BE2C (cell line): ENCODE measurements at regions not wholly inside any gene's neighbourhood (a gene's known extent, or its start where the extent isn't known, plus 50 kb on each side); places are given as distances from the start of the nearest gene placed in this dataset.
"Not testable (repeated sequence)": the region's sequence is repeated elsewhere in the genome, so short reads cannot be mapped to it uniquely, and the experiment has no call there.

ENCODE experiments used
- DNase-seq: peaks from one replicate; pipeline ENCODE4 v3.0.0-alpha.2; 2020
- H3K27me3 ChIP-seq: fragments of 250-450 bp; sonication (Bioruptor Pico); 2 replicates; pipeline ENCODE4 v1.5.1; 2020; ENCODE audit warnings: mild to moderate bottlenecking
- H3K36me3 ChIP-seq: fragments of 250-450 bp; sonication (Bioruptor Pico); 2 replicates; pipeline ENCODE4 v1.5.1; 2020; ENCODE audit warnings: mild to moderate bottlenecking
- H3K4me1 ChIP-seq: fragments of 250-450 bp; sonication (Bioruptor Pico); 2 replicates; pipeline ENCODE4 v1.5.1; 2020
- H3K4me3 ChIP-seq: 2 replicates; pipeline ENCODE4 v1.5.1; 2011; ENCODE audit warnings: low read depth, low read length
- H3K9me3 ChIP-seq: fragments of 250-450 bp; sonication (Bioruptor Pico); 2 replicates; pipeline ENCODE4 v1.5.1; 2020
- TF ChIP-seq, protein P1 (sequence below): IDR thresholded peaks from 2 replicates; pipeline ENCODE4 v1.5.1; 2012; ENCODE audit warnings: mild to moderate bottlenecking, low read depth, low read length

DNA sequence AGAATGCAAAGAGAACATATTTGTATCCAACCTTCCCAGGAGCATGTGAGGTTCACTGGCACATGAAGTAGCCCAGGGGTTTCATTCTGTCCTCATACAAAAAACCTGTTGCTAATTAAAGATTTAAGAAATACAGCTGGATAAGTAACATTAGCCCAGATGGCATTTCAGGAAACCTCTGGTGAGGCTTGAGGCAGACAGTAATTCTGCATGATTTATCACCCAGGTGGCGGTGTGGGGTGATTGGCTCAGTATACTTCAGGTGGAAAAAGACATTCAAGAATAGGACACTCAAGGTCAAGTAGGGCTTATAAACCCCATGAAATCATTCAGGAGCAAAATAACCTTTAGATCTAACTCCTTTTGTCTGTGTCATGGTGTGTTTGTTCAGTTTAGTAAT lies 237.4 kb downstream of the RNF144A start:
- no peak for DNase-seq
- TF ChIP-seq, protein P1, sequence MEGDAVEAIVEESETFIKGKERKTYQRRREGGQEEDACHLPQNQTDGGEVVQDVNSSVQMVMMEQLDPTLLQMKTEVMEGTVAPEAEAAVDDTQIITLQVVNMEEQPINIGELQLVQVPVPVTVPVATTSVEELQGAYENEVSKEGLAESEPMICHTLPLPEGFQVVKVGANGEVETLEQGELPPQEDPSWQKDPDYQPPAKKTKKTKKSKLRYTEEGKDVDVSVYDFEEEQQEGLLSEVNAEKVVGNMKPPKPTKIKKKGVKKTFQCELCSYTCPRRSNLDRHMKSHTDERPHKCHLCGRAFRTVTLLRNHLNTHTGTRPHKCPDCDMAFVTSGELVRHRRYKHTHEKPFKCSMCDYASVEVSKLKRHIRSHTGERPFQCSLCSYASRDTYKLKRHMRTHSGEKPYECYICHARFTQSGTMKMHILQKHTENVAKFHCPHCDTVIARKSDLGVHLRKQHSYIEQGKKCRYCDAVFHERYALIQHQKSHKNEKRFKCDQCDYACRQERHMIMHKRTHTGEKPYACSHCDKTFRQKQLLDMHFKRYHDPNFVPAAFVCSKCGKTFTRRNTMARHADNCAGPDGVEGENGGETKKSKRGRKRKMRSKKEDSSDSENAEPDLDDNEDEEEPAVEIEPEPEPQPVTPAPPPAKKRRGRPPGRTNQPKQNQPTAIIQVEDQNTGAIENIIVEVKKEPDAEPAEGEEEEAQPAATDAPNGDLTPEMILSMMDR = no peak
- Histone ChIP-seq H3K27me3 (no peaks in the 10 kb centered on the region), H3K4me1 (no peaks in the 10 kb centered on the region), H3K4me3 (no peak overlapping the region), H3K36me3 (no peaks in the 10 kb centered on the region), H3K9me3 (no peaks in the 10 kb centered on the region)

DNA sequence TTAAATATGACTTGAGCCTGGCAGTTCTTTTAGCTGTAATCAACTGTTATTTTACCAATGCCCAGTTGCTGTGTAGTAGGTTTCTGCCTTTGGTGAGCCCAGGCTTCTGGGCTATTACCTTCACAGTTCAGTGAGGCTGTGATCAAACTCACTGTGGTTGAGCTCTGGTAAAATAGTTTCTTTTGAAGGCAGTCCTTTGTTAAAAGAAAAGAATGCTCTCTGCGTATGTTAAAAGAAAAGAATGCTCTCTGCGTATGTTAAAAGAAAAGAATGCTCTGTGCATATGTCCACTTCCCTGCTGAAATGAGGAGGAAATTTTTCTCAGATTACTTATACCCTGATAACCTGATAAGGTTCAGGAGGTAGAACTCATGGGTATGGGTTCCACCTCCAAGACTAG lies 244.3 kb downstream of the RNF144A start:
- no peaks in the 10 kb centered on the region for H3K9me3 ChIP-seq
- DNase-seq = no peak
- H3K4me1 ChIP-seq = no peaks in the 10 kb centered on the region
- no peak overlapping the region for H3K4me3 ChIP-seq
- H3K36me3 ChIP-seq = no peaks in the 10 kb centered on the region
- TF ChIP-seq, protein P1 = no peak
- H3K27me3 ChIP-seq = no peaks in the 10 kb centered on the region

DNA sequence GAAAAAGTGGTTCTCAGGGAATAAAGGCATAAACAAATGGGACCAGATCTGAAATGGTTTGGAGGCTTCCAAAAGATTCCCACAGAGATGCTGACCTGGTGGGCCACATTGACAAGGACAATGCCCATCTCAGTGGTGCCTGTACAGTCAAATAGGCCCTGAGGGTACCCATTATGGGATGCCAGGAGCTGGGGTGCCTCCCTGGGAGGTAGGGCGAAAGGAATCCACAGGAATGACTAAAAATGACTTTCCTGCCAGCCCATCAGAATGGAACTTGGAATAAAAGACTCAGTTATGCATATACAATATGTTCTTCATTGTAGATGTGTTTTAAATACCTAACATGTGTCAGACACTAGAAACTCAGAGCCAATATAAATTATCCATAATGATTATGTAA lies 248.5 kb downstream of the RNF144A start:
- H3K4me1 ChIP-seq = no peaks in the 10 kb centered on the region
- H3K9me3 ChIP-seq = no peaks in the 10 kb centered on the region
- no peaks in the 10 kb centered on the region for H3K27me3 ChIP-seq
- no peak for DNase-seq
- no peak overlapping the region for H3K4me3 ChIP-seq
- H3K36me3 ChIP-seq = no peaks in the 10 kb centered on the region
- TF ChIP-seq, protein P1 = no peak

DNA sequence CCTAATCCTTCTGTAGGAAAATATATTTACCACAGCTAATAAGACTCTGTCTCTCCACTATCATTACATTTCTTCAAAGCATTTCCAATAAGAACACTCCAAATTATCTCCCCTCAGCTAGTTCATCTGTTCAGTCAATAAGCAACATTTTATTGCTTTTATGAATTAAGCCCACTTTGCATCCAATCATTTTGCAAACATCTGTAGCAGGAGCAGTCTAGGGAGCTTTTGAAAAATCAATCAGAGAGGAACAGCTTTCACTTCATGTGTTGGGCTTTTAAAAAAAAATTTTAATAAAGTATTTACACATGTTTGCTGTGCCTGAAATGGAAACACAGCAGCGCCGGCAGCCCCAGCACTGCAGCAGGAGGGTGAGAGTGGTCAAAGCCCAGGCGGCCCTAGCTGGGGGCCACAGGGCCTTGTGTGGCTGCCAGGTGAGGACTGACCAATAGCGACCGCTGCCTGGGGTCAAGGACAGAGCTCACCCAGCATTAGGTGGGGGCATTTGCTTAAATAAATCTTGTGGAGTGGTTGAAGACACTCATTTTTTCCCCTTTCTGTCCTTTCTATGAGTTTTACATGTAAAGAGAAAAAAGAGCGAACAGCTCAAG lies 250.7 kb downstream of the RNF144A start:
- TF ChIP-seq, protein P1 = no peak
- H3K4me1 ChIP-seq = no peaks in the 10 kb centered on the region
- no peaks in the 10 kb centered on the region for H3K27me3 ChIP-seq
- DNase-seq = no peak
- H3K9me3 ChIP-seq = no peaks in the 10 kb centered on the region
- no peaks in the 10 kb centered on the region for H3K36me3 ChIP-seq
- H3K4me3 ChIP-seq = no peak overlapping the region

DNA sequence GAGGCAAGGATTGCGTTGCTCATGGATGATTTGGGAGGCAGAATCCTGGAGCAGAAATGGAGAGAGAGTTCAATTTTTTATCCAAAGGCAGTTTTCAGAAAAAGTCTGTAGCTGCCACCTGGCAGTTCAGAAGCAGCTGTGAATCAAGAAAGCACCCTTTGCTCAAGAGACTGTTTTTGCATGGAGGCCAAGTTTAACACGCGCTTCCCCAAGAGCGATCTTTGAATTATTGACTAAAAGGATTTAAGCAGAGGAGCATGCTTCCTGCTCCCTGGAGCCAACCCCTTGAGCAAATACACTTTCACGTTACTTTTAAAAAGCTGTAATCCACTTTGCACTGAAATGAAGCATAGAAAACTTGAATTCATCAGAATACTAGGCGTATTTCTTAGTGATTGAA lies 252.4 kb downstream of the RNF144A start:
- H3K9me3 ChIP-seq = no peaks in the 10 kb centered on the region
- H3K4me1 ChIP-seq = no peaks in the 10 kb centered on the region
- no peak for DNase-seq
- H3K4me3 ChIP-seq = no peak overlapping the region
- no peaks in the 10 kb centered on the region for H3K36me3 ChIP-seq
- H3K27me3 ChIP-seq = no peaks in the 10 kb centered on the region
- TF ChIP-seq, protein P1 = no peak

DNA sequence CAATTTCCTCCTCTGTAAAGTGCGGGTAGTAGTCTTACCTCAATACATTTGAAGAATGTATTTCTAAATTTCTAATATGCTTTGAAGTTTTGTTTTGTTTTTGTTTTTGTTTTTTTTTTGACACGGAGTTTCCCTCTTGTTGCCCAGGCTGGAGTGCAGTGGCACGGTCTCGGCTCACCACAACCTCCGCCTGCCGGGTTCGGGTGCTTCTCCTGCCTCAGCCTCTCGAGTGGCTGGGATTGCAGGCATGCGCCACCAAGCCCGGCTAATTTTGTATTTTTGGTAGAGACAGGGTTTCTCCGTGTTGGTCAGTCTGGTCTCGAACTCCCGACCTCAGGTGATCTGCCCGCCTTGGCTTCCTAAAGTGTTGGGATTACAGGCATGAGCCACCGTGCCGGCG lies 261.8 kb downstream of the RNF144A start:
- not testable (repeated sequence) for H3K9me3 ChIP-seq, H3K27me3 ChIP-seq, H3K4me3 ChIP-seq, H3K4me1 ChIP-seq, H3K36me3 ChIP-seq, DNase-seq
